OCI-LY1 (cell line): ENCODE measurements at regions not wholly inside any gene's neighbourhood (a gene's known extent, or its start where the extent isn't known, plus 50 kb on each side); places are given as distances from the start of the nearest gene placed in this dataset.
"Not testable (repeated sequence)": the region's sequence is repeated elsewhere in the genome, so short reads cannot be mapped to it uniquely, and the experiment has no call there.

Source experiments
- CTCF ChIP-seq: fragments of 200-600 bp; sonication (generic), shearing (Covaris generic); IDR thresholded peaks from 2 replicates; pipeline ENCODE4 v1.5.1; 2017; ENCODE audit warnings: mild to moderate bottlenecking, antibody characterized with exemption, low read length, moderate library complexity, mixed read lengths
- EZH2 ChIP-seq: fragments of 200-600 bp; sonication (generic), shearing (Covaris generic); IDR thresholded peaks from 2 replicates; pipeline ENCODE4 v1.8.0; 2017; ENCODE audit warnings: borderline replicate concordance, mixed run types, mild to moderate bottlenecking, antibody characterized with exemption, low read length, moderate library complexity, mixed read lengths

GRCh38 chr10:56441337-56441736, 80.3 kb upstream of the ZWINT start:
- TF ChIP-seq CTCF, EZH2: not testable (repeated sequence)
